NB4 (cell line): ENCODE measurements at regions not wholly inside any gene's neighbourhood (a gene's known extent, or its start where the extent isn't known, plus 50 kb on each side); places are given as distances from the start of the nearest gene placed in this dataset.

Experiments used
- DNase-seq: peaks from one replicate; pipeline ENCODE4 v3.0.0; 2010; ENCODE audit warnings: low read depth
- H3K4me3 ChIP-seq: one replicate; pipeline ENCODE4 v1.5.1; 2011; ENCODE audit warnings: mild to moderate bottlenecking, low read depth, low read length, moderate library complexity
- CTCF ChIP-seq: IDR thresholded peaks from one replicate; pipeline ENCODE4 v1.5.1; 2012; ENCODE audit warnings: low read depth, low read length
- MAX ChIP-seq: IDR thresholded peaks from 2 replicates; pipeline ENCODE4 v1.6.1; 2011; ENCODE audit warnings: low read depth, low read length
- MYC ChIP-seq: IDR thresholded peaks from 2 replicates; pipeline ENCODE4 v1.6.1; 2011; ENCODE audit warnings: low read depth, low read length
- POLR2A ChIP-seq: IDR thresholded peaks from 2 replicates; pipeline ENCODE4 v1.6.1; 2011; ENCODE audit warnings: mild to moderate bottlenecking; ENCODE audit not compliant: insufficient read length; ENCODE audit errors: extremely low read depth

DNA sequence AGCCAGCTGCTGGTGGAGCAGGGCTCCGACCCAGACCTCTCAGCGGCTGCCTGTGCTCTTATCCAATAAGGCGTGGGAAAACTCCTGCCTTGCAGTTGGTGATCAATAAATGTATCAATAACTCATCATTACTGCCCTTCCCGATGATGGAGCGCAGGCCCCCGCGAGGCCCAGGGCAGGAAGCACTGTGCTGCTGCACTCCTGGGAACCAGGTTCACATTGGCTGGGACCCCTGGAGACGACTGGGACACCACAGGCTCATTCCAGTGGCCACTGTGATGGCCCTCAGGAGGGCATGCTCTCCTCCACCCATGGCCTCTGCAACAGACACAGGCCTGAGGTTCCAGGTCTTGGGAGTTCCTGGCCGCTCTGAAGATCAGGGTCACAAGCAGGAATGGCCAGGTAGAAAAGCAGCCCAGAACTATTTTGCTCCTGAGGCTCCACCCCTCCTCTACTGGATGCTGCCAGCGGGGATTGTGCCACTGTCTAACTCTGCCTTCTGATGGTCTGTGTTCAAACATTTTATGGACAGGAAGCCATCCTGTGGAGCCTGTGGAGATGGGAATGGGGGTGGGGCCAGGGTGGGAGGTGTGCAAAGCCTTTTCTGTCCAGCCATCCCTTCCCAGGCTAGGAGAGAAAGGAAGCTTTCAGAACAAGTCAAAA is 287.4 kb upstream of the ZMIZ1 start:
- no peak overlapping the region for H3K4me3 ChIP-seq
- TF ChIP-seq MYC (no peak), CTCF (no peak), MAX (no peak)
- DNase-seq = no peak

DNA sequence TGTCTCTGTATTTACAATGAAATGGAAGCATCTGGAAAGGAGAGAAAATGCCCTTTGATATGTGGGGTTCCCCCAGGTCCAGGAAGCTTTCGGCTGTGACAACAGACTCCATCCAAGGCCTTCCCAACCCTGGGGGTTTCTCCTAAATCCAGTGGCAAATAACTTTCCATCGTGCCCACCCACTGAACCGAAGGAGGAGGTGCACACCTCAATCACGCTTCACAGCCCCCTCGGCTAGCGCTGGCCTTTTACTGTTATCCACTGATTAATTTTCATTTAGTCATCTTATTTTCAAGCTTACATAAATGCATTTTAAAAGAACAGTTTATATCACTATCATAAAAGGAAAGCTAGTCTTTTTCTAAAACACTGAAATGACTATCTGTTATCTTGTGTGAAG is 286.8 kb upstream of the ZMIZ1 start:
- H3K4me3 ChIP-seq = no peak overlapping the region
- no peak for DNase-seq

DNA sequence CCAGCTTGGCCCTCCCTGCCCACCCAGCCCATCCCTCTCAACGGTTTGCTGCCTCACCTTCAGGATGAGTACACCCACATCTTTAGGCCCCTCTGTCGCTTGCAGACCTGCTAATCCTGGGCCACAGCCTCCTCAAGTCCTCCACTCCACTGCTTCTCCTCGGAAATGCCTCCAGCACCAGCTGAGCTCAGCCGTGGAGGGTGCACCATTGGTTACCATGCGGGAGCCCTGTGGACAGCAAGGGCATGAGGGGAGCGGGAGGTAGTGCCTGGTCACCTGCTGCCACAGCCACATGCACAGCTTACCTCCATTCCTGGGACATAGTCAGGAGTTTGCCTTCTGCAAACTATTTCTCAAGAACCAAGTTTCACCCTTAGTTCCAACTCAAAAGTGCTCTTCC is 286.3 kb upstream of the ZMIZ1 start:
- DNase-seq = no peak
- H3K4me3 ChIP-seq = no peak overlapping the region
- no peak for TF ChIP-seq POLR2A
- TF ChIP-seq CTCF = no peak
- TF ChIP-seq MYC = no peak
- no peak for TF ChIP-seq MAX

More for the DNA sequence above, 286.8 kb upstream of the ZMIZ1 start:
- TF ChIP-seq MYC (no peak), CTCF (no peak), POLR2A (no peak), MAX (no peak)

GRCh38 chr10:78783753-78784152 is 285.0 kb upstream of the ZMIZ1 start:
- no peak for DNase-seq
- no peak overlapping the region for H3K4me3 ChIP-seq
- TF ChIP-seq MAX (no peak), POLR2A (no peak), CTCF (no peak), MYC (no peak)

GRCh38 chr10:78784546-78784945 is 284.2 kb upstream of the ZMIZ1 start:
- TF ChIP-seq CTCF (no peak), POLR2A (no peak), MYC (no peak), MAX (no peak)
- DNase-seq = no peak
- no peak overlapping the region for H3K4me3 ChIP-seq

- no peak for DNase-seq
- TF ChIP-seq CTCF (no peak), MAX (no peak), MYC (no peak), POLR2A (no peak)
- no peak overlapping the region for H3K4me3 ChIP-seq
These were observed 283.7 kb upstream of the ZMIZ1 start for GRCh38 chr10:78785066-78785465.
